ENCODE measurements at regions not wholly inside any gene's neighbourhood (a gene's known extent, or its start where the extent isn't known, plus 50 kb on each side); places are given as distances from the start of the nearest gene placed in this dataset.
"Not testable (repeated sequence)": the region's sequence is repeated elsewhere in the genome, so short reads cannot be mapped to it uniquely, and the experiment has no call there.

GRCh38 chr12:31162896-31163560 is 89.4 kb downstream of the DDX11 start:
- not testable (repeated sequence) for FAIRE-seq; DNase-seq (ENCODE audit: insufficient read length, low spot score)

- FAIRE-seq: peak; percentile 32
- DNase-seq (ENCODE audit: insufficient read length, low spot score): not testable (repeated sequence)
These were observed 100.6 kb downstream of the DDX11 start for GRCh38 chr12:31174293-31174692.

DNA sequence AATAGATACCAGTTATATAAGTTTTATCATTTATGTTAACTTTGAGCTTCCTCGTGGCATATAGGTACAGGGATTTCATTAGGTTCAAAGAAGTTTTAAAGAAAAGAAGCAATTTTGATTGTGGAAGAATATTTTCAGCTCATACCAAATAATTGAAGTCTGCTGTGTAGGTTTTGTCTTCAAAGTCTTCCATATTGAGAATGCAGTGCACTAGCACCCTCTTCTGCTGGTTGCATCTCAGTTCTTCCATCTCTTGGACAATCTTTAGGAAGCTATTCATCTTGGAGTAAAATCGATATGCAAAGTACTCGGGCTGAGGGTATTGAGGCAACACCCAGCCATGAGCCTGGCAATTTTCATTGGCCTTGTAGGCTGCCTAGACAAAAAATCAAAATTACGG is 103.9 kb downstream of the DDX11 start:
- peak; percentile 25 for FAIRE-seq
- not testable (repeated sequence) for DNase-seq (ENCODE audit: insufficient read length, low spot score)

- DNase-seq (ENCODE audit: insufficient read length, low spot score): not testable (repeated sequence)
These were observed 105.2 kb downstream of the DDX11 start for GRCh38 chr12:31178875-31179274.

DNA sequence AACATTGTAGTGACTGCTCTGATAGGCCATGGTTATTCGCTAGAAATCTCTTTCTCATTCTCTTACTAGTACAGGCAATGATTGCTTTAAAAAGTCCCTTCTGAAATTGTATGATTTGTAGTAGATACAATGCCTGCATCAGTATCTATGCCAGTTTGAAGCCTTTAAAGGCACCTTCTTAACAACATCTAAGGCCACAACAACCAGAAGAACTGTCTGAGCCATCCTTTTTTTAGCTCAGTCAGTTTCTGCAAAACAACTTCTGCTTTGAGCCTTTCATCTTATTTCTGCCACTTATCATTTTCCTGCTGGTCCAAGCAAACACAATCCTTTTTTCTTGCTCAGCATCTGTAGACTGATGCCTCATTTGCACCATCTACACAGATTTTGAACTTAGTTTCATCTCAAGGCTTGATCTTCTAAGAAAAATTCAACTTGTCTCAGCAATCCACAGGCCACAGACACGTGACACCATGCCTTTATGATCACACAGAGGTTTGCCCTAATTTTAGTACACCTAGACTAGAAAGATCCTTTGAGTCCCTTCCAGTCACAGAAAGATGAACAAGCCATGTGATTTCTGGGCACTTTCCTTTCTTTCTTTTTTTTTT is 106.1 kb downstream of the DDX11 start:
- DNase-seq (ENCODE audit: insufficient read length, low spot score); FAIRE-seq: not testable (repeated sequence)

More at GRCh38 chr12:31178875-31179274, 105.2 kb downstream of the DDX11 start:
- FAIRE-seq: peak; percentile 6

- not testable (repeated sequence) for DNase-seq (ENCODE audit: insufficient read length, low spot score); FAIRE-seq
These were observed 108.9 kb downstream of the DDX11 start for GRCh38 chr12:31182571-31182970.

DNA sequence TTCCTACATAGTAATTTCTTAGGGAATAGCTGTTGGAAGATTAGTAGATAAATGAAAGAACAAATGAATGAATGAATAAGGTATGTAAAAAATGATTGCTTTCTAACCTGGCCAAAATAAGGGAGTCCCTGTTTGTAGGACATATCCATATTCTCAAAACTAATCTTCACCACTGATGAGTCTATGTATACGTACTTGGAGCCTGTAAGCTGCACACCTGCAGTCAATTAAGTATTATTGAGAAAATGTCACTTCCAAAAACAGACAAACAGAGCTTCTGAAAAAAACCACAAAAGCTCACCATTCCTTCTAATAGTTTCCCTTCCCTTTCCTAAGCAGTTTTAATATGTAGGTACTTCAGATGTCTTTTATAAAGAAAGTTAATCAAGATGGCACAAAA is 109.4 kb downstream of the DDX11 start:
- DNase-seq (ENCODE audit: insufficient read length, low spot score): not testable (repeated sequence)
- peak; percentile 38 for FAIRE-seq

GRCh38 chr12:31183899-31184298 is 110.2 kb downstream of the DDX11 start:
- not testable (repeated sequence) for DNase-seq (ENCODE audit: insufficient read length, low spot score); FAIRE-seq

GRCh38 chr12:31184667-31185066 is 111.0 kb downstream of the DDX11 start:
- not testable (repeated sequence) for FAIRE-seq; DNase-seq (ENCODE audit: insufficient read length, low spot score)

DNA sequence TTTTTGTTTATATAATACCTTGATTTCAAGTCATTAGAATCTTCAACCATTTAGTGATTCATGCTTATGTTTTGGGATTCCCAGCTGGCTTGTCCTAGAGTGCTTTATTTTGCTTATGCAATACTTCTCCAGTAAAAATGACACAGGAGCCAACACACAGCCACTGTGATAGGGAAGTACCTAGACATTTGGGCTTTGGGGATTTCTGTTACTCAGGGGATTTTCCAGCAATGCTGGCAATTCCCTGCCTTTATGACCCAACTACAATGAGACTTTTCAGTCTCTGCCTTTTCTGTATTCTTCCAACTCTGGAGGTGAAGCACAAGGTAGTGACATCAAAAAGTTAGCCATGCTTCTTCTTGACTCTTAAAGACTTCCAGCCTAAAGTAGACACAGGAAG is 119.0 kb downstream of the DDX11 start:
- FAIRE-seq; DNase-seq (ENCODE audit: insufficient read length, low spot score): not testable (repeated sequence)

GRCh38 chr12:31195620-31196019 is 122.0 kb downstream of the DDX11 start:
- not testable (repeated sequence) for DNase-seq (ENCODE audit: insufficient read length, low spot score)
- FAIRE-seq: peak; percentile 61

- DNase-seq (ENCODE audit: insufficient read length, low spot score); FAIRE-seq: not testable (repeated sequence)
These were observed 125.8 kb downstream of the DDX11 start for GRCh38 chr12:31199476-31199875.

- FAIRE-seq (no peak), DNase-seq (ENCODE audit: insufficient read length, low spot score) (no peak)
- no peak for TF ChIP-seq CTCF (IDR thresholded peaks at IDR 0.05; ENCODE audit: insufficient read depth, missing control alignments)
These were observed 124.6 kb downstream of the SINHCAF start for GRCh38 chr12:31201382-31201781.

DNA sequence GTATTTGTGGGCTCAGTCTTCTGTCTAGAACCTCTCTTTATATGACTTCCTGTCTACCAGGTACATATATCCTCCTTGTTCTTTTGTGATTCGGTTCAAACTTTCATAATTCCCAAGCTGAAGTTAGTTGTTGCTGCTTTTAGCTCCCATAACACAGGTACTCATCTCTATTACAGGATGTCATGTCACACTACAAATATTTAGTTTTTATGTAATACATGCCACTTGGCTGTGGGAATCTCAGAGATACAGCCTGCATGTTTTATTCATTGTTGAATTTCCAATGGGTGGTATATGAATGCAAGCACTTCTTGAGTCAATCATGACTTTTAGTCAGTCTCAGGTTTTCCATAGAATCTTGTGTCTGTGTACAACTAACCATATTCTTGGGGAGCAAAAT is 122.7 kb downstream of the SINHCAF start:
- TF ChIP-seq CTCF (IDR thresholded peaks at IDR 0.05; ENCODE audit: insufficient read depth, missing control alignments): no peak
- FAIRE-seq (no peak), DNase-seq (ENCODE audit: insufficient read length, low spot score) (no peak)

Measured in D721Med (cell line).